Hindlimb muscle (tissue), 1 donor: ENCODE measurements at regions not wholly inside any gene's neighbourhood (a gene's known extent, or its start where the extent isn't known, plus 50 kb on each side); places are given as distances from the start of the nearest gene placed in this dataset.
"Not testable (repeated sequence)": the region's sequence is repeated elsewhere in the genome, so short reads cannot be mapped to it uniquely, and the experiment has no call there.

Source experiments
- DNase-seq: peaks from one replicate; pipeline ENCODE4 v3.0.0-alpha.2; 2013

DNA sequence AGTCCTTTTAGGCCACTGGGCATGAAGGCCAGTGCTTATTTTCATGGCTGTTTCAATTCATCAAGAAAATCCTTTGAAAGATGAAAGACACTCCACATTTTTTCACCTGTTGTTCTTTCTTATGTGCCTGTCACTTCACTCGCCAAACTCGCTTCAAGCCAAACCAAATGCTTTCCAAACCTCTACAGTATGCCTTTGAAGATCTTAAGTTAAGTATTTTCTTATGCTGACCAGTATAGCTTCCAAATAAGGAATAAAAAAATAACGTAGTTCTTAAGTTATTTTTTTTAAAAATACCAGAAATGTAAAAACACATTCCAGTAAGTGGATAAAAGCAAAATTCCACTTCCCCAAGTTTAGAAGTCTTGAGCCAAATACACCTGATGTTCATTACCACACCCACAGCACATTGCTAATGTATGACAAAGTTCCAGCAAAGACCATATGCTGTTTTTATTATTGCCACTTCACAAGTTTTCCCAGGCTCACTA is 186.1 kb downstream of the MTERF1 start:
- peak; percentile 38 for DNase-seq

- DNase-seq, result no peak
Observed at GRCh38 chr7:91710881-91711280, 169.6 kb downstream of the MTERF1 start.

GRCh38 chr7:91713669-91714068 is 166.8 kb downstream of the MTERF1 start:
- DNase-seq, result no peak

GRCh38 chr7:91717681-91718470 is 162.6 kb downstream of the MTERF1 start:
- DNase-seq, result no peak

- DNase-seq, result no peak
Observed at GRCh38 chr7:91719008-91719407, 161.5 kb downstream of the MTERF1 start.

DNA sequence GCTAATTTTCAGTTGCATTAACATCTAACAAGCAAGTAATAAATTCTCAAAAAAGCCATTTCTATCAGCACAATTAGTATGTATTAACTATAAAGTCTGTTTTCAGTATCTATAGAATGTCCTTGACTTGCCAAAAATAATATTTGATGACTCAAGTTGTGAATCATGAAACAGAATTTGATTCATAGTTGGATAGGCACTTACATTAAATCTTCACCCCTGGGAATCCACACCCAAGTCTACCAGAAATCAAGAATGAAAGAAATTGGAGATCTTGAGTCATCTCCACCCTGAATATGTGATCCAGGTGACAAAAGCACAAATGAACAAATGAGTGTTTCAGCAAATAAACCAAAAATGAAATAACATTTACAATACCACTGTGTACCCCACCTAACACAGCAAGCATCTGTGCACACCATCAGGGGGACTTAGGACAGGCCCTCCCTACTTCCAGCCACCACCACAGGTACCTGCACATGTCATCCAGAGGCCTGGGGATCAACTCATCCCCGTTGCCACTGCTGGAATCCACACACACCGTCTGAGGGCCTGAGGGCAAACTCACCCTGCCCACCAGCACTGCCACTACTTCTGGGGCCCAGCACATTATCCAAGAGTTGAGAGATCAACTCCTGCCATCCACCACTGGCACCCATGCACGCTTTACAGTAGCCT is 160.1 kb downstream of the MTERF1 start:
- DNase-seq, result no peak

DNA sequence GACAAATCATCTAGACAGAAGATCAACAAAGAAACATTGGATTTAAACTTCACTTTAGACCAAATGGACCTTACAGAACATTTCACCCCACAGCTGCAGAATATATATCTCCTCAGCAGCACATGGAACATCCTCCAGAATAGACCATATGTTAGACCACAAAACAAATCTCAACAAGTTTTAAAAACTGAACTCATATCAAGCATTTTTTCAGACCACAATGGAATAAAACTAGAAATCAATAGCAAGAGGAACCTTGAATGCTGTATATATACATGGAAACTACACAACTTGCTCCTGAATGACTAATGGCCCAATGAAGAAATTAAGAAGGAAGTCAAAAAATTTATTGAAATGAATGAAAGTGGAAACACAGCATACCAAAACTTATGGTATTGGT is 157.7 kb downstream of the MTERF1 start:
- DNase-seq, result no peak

GRCh38 chr7:91729046-91729445 is 151.5 kb downstream of the MTERF1 start:
- not testable (repeated sequence) for DNase-seq

GRCh38 chr7:91731976-91732375 is 148.5 kb downstream of the MTERF1 start:
- no peak for DNase-seq

GRCh38 chr7:91749418-91749817 is 131.1 kb downstream of the MTERF1 start:
- no peak for DNase-seq

DNA sequence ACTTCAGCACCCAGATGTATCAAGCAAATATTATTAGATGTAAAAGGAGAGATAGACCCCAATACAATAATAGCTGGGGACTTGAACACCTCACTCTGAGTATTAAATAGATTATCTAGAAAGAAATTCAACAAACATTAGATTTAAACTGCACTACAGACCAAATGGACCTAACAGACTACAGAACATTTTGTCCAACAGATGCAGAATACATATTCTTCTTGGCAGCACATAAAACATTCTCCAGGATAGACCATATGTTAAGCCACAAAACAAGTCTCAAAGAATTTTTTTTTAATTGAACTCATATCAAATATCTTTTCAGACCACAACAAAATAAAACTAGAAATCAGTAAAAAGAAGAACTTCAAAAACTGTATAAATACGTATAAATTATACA is 130.4 kb downstream of the MTERF1 start:
- DNase-seq, result no peak

- DNase-seq, result no peak
Observed at GRCh38 chr7:91752102-91752501, 128.4 kb downstream of the MTERF1 start.

DNA sequence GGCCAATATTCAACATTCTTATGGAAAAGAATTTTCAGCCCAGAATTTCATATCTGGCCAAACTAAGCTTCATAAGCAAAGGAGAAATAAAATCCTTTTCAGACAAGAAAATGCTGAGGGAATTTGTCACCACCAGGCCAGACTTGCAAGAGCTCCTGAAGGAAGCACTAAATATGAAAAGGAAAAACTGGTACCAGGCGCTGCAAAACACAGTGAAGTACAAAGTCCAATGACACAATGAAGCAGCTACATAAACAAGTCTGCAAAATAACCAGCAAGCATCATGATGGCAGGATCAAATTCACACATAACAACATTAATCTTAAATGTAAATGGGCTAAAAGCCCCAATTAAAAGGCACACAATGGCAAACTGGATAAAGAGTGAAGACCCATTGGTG is 126.2 kb downstream of the MTERF1 start:
- not testable (repeated sequence) for DNase-seq

DNA sequence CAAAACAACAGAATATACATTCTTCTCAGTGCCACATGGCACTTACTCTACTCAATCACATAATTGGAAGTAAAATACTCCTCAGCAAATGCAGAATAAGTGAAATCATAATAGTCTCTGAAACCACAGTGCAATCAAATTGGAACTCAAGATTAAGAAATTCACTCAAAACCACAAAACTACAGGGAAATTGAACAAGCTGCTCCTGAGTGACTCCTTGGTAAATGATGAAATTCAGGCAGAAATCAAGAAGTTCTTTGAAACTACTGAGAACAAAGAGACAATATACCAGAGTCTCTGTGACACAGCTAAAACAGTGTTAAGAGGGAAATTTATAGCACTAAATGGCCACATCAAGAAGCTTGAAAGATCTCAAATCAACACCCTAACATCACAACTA is 125.4 kb downstream of the MTERF1 start:
- DNase-seq, result not testable (repeated sequence)

- DNase-seq, result no peak
Observed at GRCh38 chr7:91759205-91759863, 121.2 kb downstream of the MTERF1 start.

GRCh38 chr7:91767820-91768219 is 112.7 kb downstream of the MTERF1 start:
- DNase-seq, result no peak

GRCh38 chr7:91771394-91771793 is 109.1 kb downstream of the MTERF1 start:
- no peak for DNase-seq

GRCh38 chr7:91771921-91772815 is 108.3 kb downstream of the MTERF1 start:
- no peak for DNase-seq

DNA sequence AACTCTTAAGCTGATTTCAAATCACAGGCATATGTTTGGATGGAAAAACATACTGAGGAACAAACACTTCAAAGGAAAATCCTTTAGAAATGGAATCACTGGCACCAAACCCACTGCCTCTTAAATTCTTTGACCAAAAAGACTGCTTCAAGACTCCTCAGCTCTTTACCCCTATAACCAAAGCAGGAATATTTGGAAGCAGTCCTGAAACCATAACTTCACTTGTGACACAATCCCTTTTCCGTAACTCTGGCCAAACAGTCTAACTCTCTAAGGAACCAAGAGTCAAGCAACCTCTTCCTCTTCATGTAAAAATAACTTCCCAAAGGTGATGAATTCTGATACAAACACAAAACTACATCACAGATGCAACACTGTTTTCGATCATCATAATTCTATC is 104.3 kb downstream of the MTERF1 start:
- DNase-seq, result no peak

GRCh38 chr7:91777522-91777921 is 103.0 kb downstream of the MTERF1 start:
- DNase-seq, result no peak

DNA sequence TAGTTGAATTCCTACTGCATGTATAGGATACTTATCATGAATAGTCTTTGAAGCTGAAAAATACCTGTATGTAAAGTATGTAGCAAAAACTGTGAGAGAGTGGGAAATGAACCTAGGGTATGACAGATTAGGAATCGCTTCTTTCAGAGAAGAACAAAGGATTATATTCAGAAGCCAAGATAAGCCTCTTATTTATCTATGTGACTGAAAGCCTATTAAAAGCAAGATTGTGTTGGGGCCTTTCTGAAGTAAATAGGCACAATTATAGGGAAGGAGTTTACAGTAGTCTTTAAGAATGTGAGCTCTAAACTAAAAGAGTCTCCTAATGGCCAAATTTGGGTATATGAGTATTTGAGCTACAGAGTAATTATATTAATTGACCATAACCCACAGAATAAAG is 102.1 kb downstream of the MTERF1 start:
- DNase-seq, result no peak

DNA sequence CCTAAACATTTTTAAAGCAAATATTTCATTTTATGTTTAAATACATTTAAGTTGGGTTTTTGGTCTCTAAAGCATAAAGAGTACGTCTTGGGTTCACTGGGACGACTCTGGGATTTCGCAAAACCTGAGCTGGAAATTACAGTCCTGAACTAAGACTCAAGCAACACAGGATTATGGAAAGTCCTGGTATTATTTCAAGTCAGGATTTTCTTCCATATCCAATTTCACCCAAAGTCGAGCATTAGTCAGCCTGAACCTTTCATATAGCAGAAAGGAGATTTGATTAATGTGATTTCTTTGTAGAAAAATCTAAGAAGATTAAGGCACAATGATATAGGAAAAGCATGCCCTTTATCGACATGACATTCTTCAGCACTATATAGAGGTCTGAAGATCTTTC is 100.0 kb downstream of the MTERF1 start:
- no peak for DNase-seq
